IMR-90 (cell line): ENCODE measurements at regions not wholly inside any gene's neighbourhood (a gene's known extent, or its start where the extent isn't known, plus 50 kb on each side); places are given as distances from the start of the nearest gene placed in this dataset.

Experiments used
- ATAC-seq: fragments of 200-7000 bp; cut with Tn5 transposase; 2 replicates; pipeline ENCODE4 v1.9.1; 2020; ENCODE audit warnings: low read depth, mild to moderate bottlenecking, moderate library complexity
- BruUV-seq: library from RNA; stranded (reverse); fragments of 400-500 nt; replicated peaks from 2 replicates; lab custom pipeline; 2021; lab: Mats Ljungman, UMichigan
- CTCF ChIA-PET: fragments of 300-600 bp; formaldehyde crosslinking; extraction: SDS; loops from one replicate; lab custom pipeline; 2021; ENCODE audit warnings: antibody characterized with exemption; lab: Yijun Ruan, JAX
- POLR2A ChIA-PET: fragments of 300-600 bp; sonication (Branson Sonifier 250); formaldehyde crosslinking; loops from one replicate; lab custom pipeline; 2022; ENCODE audit warnings: antibody characterized with exemption; ENCODE audit not compliant: unreplicated experiment; lab: Charles Lee
- DNase-seq: peaks from one replicate; pipeline ENCODE4 v3.0.0; 2013
- H2AFZ ChIP-seq: replicated peaks from 2 replicates; pipeline ENCODE3; 2013; ENCODE audit warnings: low read length, mild to moderate bottlenecking; ENCODE audit not compliant: poor library complexity
- H2AK5ac ChIP-seq: 2 replicates; pipeline ENCODE4 v1.6.1; 2013; ENCODE audit warnings: low read depth, low read length, inconsistent platforms
- H2AK9ac ChIP-seq: replicated peaks from 2 replicates; pipeline ENCODE3; 2013; ENCODE audit warnings: mild to moderate bottlenecking, low read depth, low read length, moderate library complexity; ENCODE audit not compliant: poor library complexity
- H2BK120ac ChIP-seq: 2 replicates; pipeline ENCODE4 v1.6.1; 2013; ENCODE audit warnings: low read depth, low read length, inconsistent platforms
- H2BK15ac ChIP-seq: 3 replicates; pipeline ENCODE4 v1.6.1; 2013; ENCODE audit warnings: low read depth, low read length, inconsistent platforms
- H2BK20ac ChIP-seq: 2 replicates; pipeline ENCODE4 v1.6.1; 2013; ENCODE audit warnings: low read depth, mild to moderate bottlenecking, inconsistent platforms, low read length, moderate library complexity
- H2BK5ac ChIP-seq: 2 replicates; pipeline ENCODE4 v1.6.1; 2013; ENCODE audit warnings: mild to moderate bottlenecking, low read depth, low read length, inconsistent platforms; ENCODE audit not compliant: poor library complexity, severe bottlenecking
- H3K14ac ChIP-seq: replicated peaks from 2 replicates; pipeline ENCODE4 v1.6.1; 2013; ENCODE audit warnings: low read depth, low read length, inconsistent platforms
- H3K18ac ChIP-seq: 2 replicates; pipeline ENCODE4 v1.6.1; 2013; ENCODE audit warnings: low read depth, low read length, control low read depth
- H3K23ac ChIP-seq: 2 replicates; pipeline ENCODE4 v1.6.1; 2013; ENCODE audit warnings: low read depth, low read length, inconsistent platforms
- H3K27ac ChIP-seq: 2 replicates; pipeline ENCODE4 v1.5.1; 2013; ENCODE audit warnings: mild to moderate bottlenecking, control low read depth, low read length; ENCODE audit not compliant: insufficient read depth
- H3K27me3 ChIP-seq: 2 replicates; pipeline ENCODE4 v1.6.1; 2013; ENCODE audit warnings: low read length; ENCODE audit not compliant: control insufficient read depth, insufficient read depth
- H3K36me3 ChIP-seq: 2 replicates; pipeline ENCODE4 v1.6.1; 2013; ENCODE audit warnings: low read length, mixed read lengths; ENCODE audit not compliant: control insufficient read depth, insufficient read depth
- H3K4ac ChIP-seq: 2 replicates; pipeline ENCODE4 v1.6.1; 2013; ENCODE audit warnings: low read depth, low read length, inconsistent platforms
- H3K4me1 ChIP-seq: 2 replicates; pipeline ENCODE4 v1.6.1; 2013; ENCODE audit warnings: low read length, mixed read lengths; ENCODE audit not compliant: control insufficient read depth, insufficient read depth
- H3K4me2 ChIP-seq: 2 replicates; pipeline ENCODE4 v1.6.1; 2013; ENCODE audit warnings: low read depth, mild to moderate bottlenecking, control low read depth, low read length, moderate library complexity
- H3K4me3 ChIP-seq: 2 replicates; pipeline ENCODE4 v1.5.1; 2013; ENCODE audit warnings: low read depth, mild to moderate bottlenecking, control low read depth, low read length, moderate library complexity; ENCODE audit not compliant: insufficient read depth
- H3K56ac ChIP-seq: 2 replicates; pipeline ENCODE4 v1.6.1; 2013; ENCODE audit warnings: low read length, inconsistent platforms; ENCODE audit not compliant: insufficient read depth; ENCODE audit errors: extremely low read depth
- H3K79me1 ChIP-seq, 2 experiments: 2 replicates each; pipeline ENCODE4 v1.6.1; 2013; ENCODE audit warnings: low read length in 2 of 2, inconsistent platforms in 1 of 2, low read depth in 1 of 2
- H3K9ac ChIP-seq: 2 replicates; pipeline ENCODE4 v1.6.1; 2013; ENCODE audit warnings: low read depth, low read length, control low read depth
- H3K9me1 ChIP-seq: 2 replicates; pipeline ENCODE4 v1.6.1; 2013; ENCODE audit warnings: low read length, inconsistent platforms; ENCODE audit not compliant: insufficient read depth
- H3K9me3 ChIP-seq: 2 replicates; pipeline ENCODE4 v1.6.1; 2013; ENCODE audit warnings: low read length; ENCODE audit not compliant: control insufficient read depth, insufficient read depth
- H4K20me1 ChIP-seq: 2 replicates; pipeline ENCODE4 v1.6.1; 2013; ENCODE audit warnings: low read length, inconsistent platforms; ENCODE audit not compliant: insufficient read depth
- H4K5ac ChIP-seq: 2 replicates; pipeline ENCODE4 v1.6.1; 2013; ENCODE audit warnings: mild to moderate bottlenecking, low read depth, low read length, control low read depth
- H4K8ac ChIP-seq, 2 experiments: 2 replicates each; pipeline ENCODE4 v1.6.1; 2013; ENCODE audit warnings: low read depth in 2 of 2, low read length in 2 of 2, control low read depth in 1 of 2, inconsistent platforms in 1 of 2
- H4K91ac ChIP-seq: 2 replicates; pipeline ENCODE4 v1.6.1; 2013; ENCODE audit warnings: low read depth, low read length, inconsistent platforms; ENCODE audit not compliant: insufficient read depth
- BHLHE40 ChIP-seq: fragments of 150-350 bp; IDR thresholded peaks from 2 replicates; pipeline ENCODE4 v1.6.1; 2016; ENCODE audit warnings: mild to moderate bottlenecking, low read depth, low read length
- CEBPB ChIP-seq: IDR thresholded peaks from 2 replicates; pipeline ENCODE4 v1.6.1; 2012; ENCODE audit warnings: low read depth, low read length, improper control_type of control experiment
- CHD1 ChIP-seq: IDR thresholded peaks from 2 replicates; pipeline ENCODE4 v1.6.1; 2012; ENCODE audit warnings: low read depth, low read length, improper control_type of control experiment
- CTCF ChIP-seq: conservative IDR thresholded peaks from 2 replicates; pipeline ENCODE4 v1.5.1; 2012; ENCODE audit warnings: mild to moderate bottlenecking, low read depth, low read length, improper control_type of control experiment
- ELK1 ChIP-seq: fragments of 150-350 bp; IDR thresholded peaks from 2 replicates; pipeline ENCODE4 v1.6.1; 2016; ENCODE audit warnings: low read depth, mild to moderate bottlenecking, low read length, moderate library complexity, borderline replicate concordance
- FOS ChIP-seq: fragments of 150-350 bp; IDR thresholded peaks from 2 replicates; pipeline ENCODE4 v1.6.1; 2016; ENCODE audit warnings: low read depth, low read length
- MAFK ChIP-seq: IDR thresholded peaks from 2 replicates; pipeline ENCODE4 v1.6.1; 2012; ENCODE audit warnings: low read depth, low read length, improper control_type of control experiment
- MAZ ChIP-seq: IDR thresholded peaks from 2 replicates; pipeline ENCODE4 v1.6.1; 2012; ENCODE audit warnings: low read depth, mild to moderate bottlenecking, low read length, improper control_type of control experiment, moderate library complexity, borderline replicate concordance
- MXI1 ChIP-seq: IDR thresholded peaks from 2 replicates; pipeline ENCODE4 v1.6.1; 2012; ENCODE audit warnings: low read depth, mild to moderate bottlenecking, low read length, moderate library complexity, borderline replicate concordance
- NFE2L2 ChIP-seq: fragments of 150-350 bp; IDR thresholded peaks from 2 replicates; pipeline ENCODE4 v1.6.1; 2016; ENCODE audit warnings: low read depth, mild to moderate bottlenecking, low read length
- POLR2A ChIP-seq: IDR thresholded peaks from 2 replicates; pipeline ENCODE4 v1.6.1; 2012; ENCODE audit warnings: mild to moderate bottlenecking, low read depth, low read length
- RAD21 ChIP-seq: IDR thresholded peaks from 2 replicates; pipeline ENCODE4 v1.6.1; 2012; ENCODE audit warnings: low read length, improper control_type of control experiment
- RCOR1 ChIP-seq: IDR thresholded peaks from 2 replicates; pipeline ENCODE4 v1.6.1; 2012; ENCODE audit warnings: mild to moderate bottlenecking, low read length, improper control_type of control experiment; ENCODE audit not compliant: insufficient replicate concordance
- RFX5 ChIP-seq: IDR thresholded peaks from 2 replicates; pipeline ENCODE4 v1.8.0; 2012; ENCODE audit warnings: low read depth, mild to moderate bottlenecking, low read length, moderate library complexity
- SMC3 ChIP-seq: fragments of 150-350 bp; IDR thresholded peaks from 2 replicates; pipeline ENCODE4 v1.6.1; 2016; ENCODE audit warnings: low read depth, mild to moderate bottlenecking, antibody characterized with exemption, low read length, moderate library complexity
- USF2 ChIP-seq: fragments of 150-350 bp; IDR thresholded peaks from 2 replicates; pipeline ENCODE4 v1.6.1; 2017; ENCODE audit warnings: mild to moderate bottlenecking, antibody characterized with exemption, low read length, low read depth
- WGBS, 2 experiments: methylation state at CpG; one replicate each; pipeline versions ENCODE4 v1.1.5 to v1.1.7; 2013; ENCODE audit warnings: missing lambda C conversion rate in 2 of 2; ENCODE audit not compliant: insufficient read length in 1 of 2; ENCODE audit errors: extremely low coverage in 2 of 2; 5-methylcytosine and 5-hydroxymethylcytosine counted together
- dilution Hi-C: fragments of 300-500 bp; cut with HindIII; formaldehyde crosslinking; loops from one replicate; pipeline ENCODE4 v1.14.3; 2018; ENCODE audit warnings: low sequenced_read_pairs; ENCODE audit not compliant: unreplicated experiment
- in situ Hi-C: fragments of 300-500 bp; cut with MboI; formaldehyde crosslinking; loops from 3 replicates; pipeline ENCODE4 v1.14.3; 2019; ENCODE audit warnings: low sequenced_read_pairs, inconsistent platforms, mixed read lengths
- intact Hi-C: fragments of 100-400 bp; cut with micrococcal nuclease; formaldehyde crosslinking; loops from 2 replicates; pipeline ENCODE4 v1.10.0; 2022

- H4K8ac ChIP-seq: no peak overlapping the region
- no peak overlapping the region for H3K4ac ChIP-seq
- H4K20me1 ChIP-seq: no peaks in the 10 kb centered on the region
- peak overlapping the region; percentile 23 for H2AFZ ChIP-seq
- 0 out of 2 replicates have a peak, but pooled peaks cover 4% of the 10 kb centered on the region for H3K9me1 ChIP-seq
- no TSS peak for BruUV-seq
- H3K4me2 ChIP-seq: no peak overlapping the region
- no peak overlapping the region for H3K14ac ChIP-seq
- H4K5ac ChIP-seq: no peak overlapping the region
- no peak overlapping the region for H2BK120ac ChIP-seq
- H3K79me1 ChIP-seq: no peaks in the 10 kb centered on the region
- no peak overlapping the region for H2AK5ac ChIP-seq
- H4K91ac ChIP-seq: no peak overlapping the region
- H3K27ac ChIP-seq: no peak overlapping the region
- H2BK15ac ChIP-seq: no peak overlapping the region
- DNase-seq (no peak), ATAC-seq (no peak)
- in situ Hi-C loops: no loop called here
- TF ChIP-seq MAZ (no peak), ELK1 (no peak), POLR2A (no peak), RCOR1 (no peak), MXI1 (no peak), USF2 (no peak), SMC3 (no peak), CHD1 (no peak), RFX5 (no peak), NFE2L2 (no peak), CEBPB (no peak), RAD21 (no peak), MAFK (no peak), FOS (no peak), CTCF (no peak), BHLHE40 (no peak)
- dilution Hi-C loops: no loop called here
- intact Hi-C loops: no loop called here
- no peak overlapping the region for H3K23ac ChIP-seq
- H3K4me3 ChIP-seq: no peak overlapping the region
- H3K4me1 ChIP-seq: no peaks in the 10 kb centered on the region
- no peak overlapping the region for H3K9ac ChIP-seq
- no peak overlapping the region for H3K18ac ChIP-seq
- no peak overlapping the region for H2AK9ac ChIP-seq
- CTCF ChIA-PET: no interaction called here
- H3K36me3 ChIP-seq: no peaks in the 10 kb centered on the region
- no peak overlapping the region for H2BK20ac ChIP-seq
- POLR2A ChIA-PET: no interaction called here
- WGBS, 2 experiments: 73% methylated on average over 13 of the region's 20 CpGs; no CpG with 5 or more reads in 1 of the 2 experiments
- H3K27me3 ChIP-seq: peaks cover 58% of the 10 kb centered on the region
- no peak overlapping the region for H2BK5ac ChIP-seq
- H3K9me3 ChIP-seq: no peaks in the 10 kb centered on the region
- no peak overlapping the region for H3K56ac ChIP-seq
These were observed 137.0 kb downstream of the MRPL36 start for GRCh38 chr5:1662559-1663085.
